BE2C (cell line): ENCODE measurements at regions not wholly inside any gene's neighbourhood (a gene's known extent, or its start where the extent isn't known, plus 50 kb on each side); places are given as distances from the start of the nearest gene placed in this dataset.

Experiments used
- DNase-seq: peaks from one replicate; pipeline ENCODE4 v3.0.0-alpha.2; 2020
- H3K27me3 ChIP-seq: fragments of 250-450 bp; sonication (Bioruptor Pico); 2 replicates; pipeline ENCODE4 v1.5.1; 2020; ENCODE audit warnings: mild to moderate bottlenecking
- H3K36me3 ChIP-seq: fragments of 250-450 bp; sonication (Bioruptor Pico); 2 replicates; pipeline ENCODE4 v1.5.1; 2020; ENCODE audit warnings: mild to moderate bottlenecking
- H3K4me1 ChIP-seq: fragments of 250-450 bp; sonication (Bioruptor Pico); 2 replicates; pipeline ENCODE4 v1.5.1; 2020
- H3K4me3 ChIP-seq: 2 replicates; pipeline ENCODE4 v1.5.1; 2011; ENCODE audit warnings: low read depth, low read length
- H3K9me3 ChIP-seq: fragments of 250-450 bp; sonication (Bioruptor Pico); 2 replicates; pipeline ENCODE4 v1.5.1; 2020
- CTCF ChIP-seq: IDR thresholded peaks from 2 replicates; pipeline ENCODE4 v1.5.1; 2012; ENCODE audit warnings: mild to moderate bottlenecking, low read depth, low read length

- no peak overlapping the region for H3K4me3 ChIP-seq
- H3K4me1 ChIP-seq = peaks cover 8% of the 10 kb centered on the region; the same call in 1 of the 2 replicates
- TF ChIP-seq CTCF = no peak
- DNase-seq = no peak
- no peaks in the 10 kb centered on the region for H3K27me3 ChIP-seq
- no peaks in the 10 kb centered on the region for H3K36me3 ChIP-seq
- H3K9me3 ChIP-seq = no peaks in the 10 kb centered on the region
Measured at GRCh38 chr11:79546351-79546750, 105.5 kb upstream of the TENM4 start.

DNA sequence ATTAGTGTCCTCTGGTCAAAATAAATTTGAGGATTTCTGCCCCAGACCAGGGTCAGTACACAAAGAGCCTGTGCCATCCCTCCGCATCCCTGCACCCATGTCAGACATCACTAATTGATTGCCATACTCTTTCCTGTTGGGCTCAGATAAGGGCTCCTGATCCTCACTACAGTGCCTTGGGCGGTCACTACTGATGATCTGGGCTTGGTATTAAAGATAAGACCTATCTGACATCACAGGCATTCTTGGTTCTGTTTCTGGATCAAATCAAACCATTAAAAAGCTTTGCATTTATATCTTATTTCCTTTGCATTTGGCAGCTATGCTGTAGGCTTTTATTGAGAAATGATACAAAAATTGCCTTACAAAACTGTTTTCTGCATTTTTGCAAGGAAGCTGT lies 103.5 kb upstream of the TENM4 start:
- Histone ChIP-seq H3K27me3 (no peaks in the 10 kb centered on the region), H3K9me3 (no peaks in the 10 kb centered on the region), H3K4me3 (no peak overlapping the region), H3K36me3 (no peaks in the 10 kb centered on the region), H3K4me1 (peaks cover 8% of the 10 kb centered on the region; the same call in 1 of the 2 replicates)
- TF ChIP-seq CTCF = no peak
- peak; percentile 60 for DNase-seq

- Histone ChIP-seq H3K9me3 (no peaks in the 10 kb centered on the region), H3K4me3 (no peak overlapping the region), H3K27me3 (no peaks in the 10 kb centered on the region), H3K36me3 (no peaks in the 10 kb centered on the region), H3K4me1 (peaks cover 8% of the 10 kb centered on the region; the same call in 1 of the 2 replicates)
- no peak for TF ChIP-seq CTCF
- DNase-seq = no peak
Measured at GRCh38 chr11:79543101-79543500, 102.3 kb upstream of the TENM4 start.

- no peak overlapping the region for H3K4me3 ChIP-seq
- no peak for TF ChIP-seq CTCF
- DNase-seq = no peak
- no peaks in the 10 kb centered on the region for H3K27me3 ChIP-seq
- H3K9me3 ChIP-seq = no peaks in the 10 kb centered on the region
- peaks cover 8% of the 10 kb centered on the region; the same call in 1 of the 2 replicates for H3K4me1 ChIP-seq
- no peaks in the 10 kb centered on the region for H3K36me3 ChIP-seq
Measured at GRCh38 chr11:79541466-79541865, 100.6 kb upstream of the TENM4 start.

- TF ChIP-seq CTCF = no peak
- no peak for DNase-seq
- no peaks in the 10 kb centered on the region for H3K4me1 ChIP-seq
- H3K36me3 ChIP-seq = no peaks in the 10 kb centered on the region
- no peaks in the 10 kb centered on the region for H3K27me3 ChIP-seq
- H3K4me3 ChIP-seq = no peak overlapping the region
- no peaks in the 10 kb centered on the region for H3K9me3 ChIP-seq
Measured at GRCh38 chr11:79538775-79539174, 97.9 kb upstream of the TENM4 start.

DNA sequence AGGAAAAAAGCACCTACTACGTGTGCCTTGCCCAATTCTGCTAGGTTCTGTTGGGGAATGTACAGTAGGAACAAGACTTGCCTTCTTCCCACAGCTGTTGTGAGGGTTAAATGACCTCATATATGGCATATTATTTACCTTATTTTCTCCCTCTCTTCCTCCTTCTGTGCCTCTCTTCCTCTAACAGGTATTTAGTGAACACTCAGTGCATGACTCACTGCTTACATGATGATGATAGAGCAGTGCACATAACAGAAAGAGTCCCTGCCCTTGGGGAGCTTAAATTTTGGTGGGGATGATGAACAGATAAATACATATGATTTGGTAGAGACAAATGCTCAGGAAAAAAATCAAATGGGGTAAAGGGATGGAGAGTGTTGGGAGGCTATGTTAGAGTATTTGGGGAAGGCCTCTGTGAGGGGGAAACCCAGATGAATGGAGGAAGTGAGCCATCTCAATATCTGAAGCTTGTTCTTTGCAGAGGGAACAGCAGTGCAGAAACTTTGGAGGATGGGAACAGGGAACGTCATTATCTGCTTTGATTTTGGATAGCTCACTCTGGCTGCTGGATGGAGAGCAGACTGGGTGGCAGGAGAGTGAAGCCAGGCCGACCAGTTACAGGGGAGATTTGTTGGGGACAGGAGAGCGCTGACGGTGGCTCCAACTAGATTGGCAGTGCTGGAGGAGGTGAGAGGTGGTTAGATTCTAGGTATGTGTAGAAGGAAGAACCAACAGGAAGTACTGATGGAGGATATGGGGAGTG lies 95.5 kb upstream of the TENM4 start:
- H3K4me3 ChIP-seq = no peak overlapping the region
- no peaks in the 10 kb centered on the region for H3K9me3 ChIP-seq
- H3K36me3 ChIP-seq = no peaks in the 10 kb centered on the region
- TF ChIP-seq CTCF = no peak
- H3K4me1 ChIP-seq = no peaks in the 10 kb centered on the region
- no peak for DNase-seq
- no peaks in the 10 kb centered on the region for H3K27me3 ChIP-seq
